ENCODE measurements at regions not wholly inside any gene's neighbourhood (a gene's known extent, or its start where the extent isn't known, plus 50 kb on each side); places are given as distances from the start of the nearest gene placed in this dataset.

DNA sequence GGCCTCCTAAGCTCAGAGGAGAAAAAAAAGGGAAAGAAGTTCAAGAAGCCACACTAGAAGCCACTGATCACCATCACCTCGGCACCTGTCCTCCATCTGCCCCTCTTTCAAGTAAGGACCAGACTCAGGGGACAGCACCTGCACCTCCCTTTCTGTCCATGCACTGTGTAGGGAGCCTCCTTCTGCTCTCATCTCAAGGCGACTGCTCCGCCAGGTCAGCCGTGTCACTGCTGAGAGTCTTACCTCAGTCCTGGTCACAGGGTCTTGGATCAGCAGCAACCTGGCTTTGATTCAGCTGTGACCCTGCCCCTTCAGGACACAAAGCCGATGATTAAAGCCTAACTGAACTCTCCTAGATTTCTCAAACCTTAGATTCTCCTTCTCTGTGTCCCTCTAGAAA lies 101.5 kb downstream of the ZNF280B start:
- TF ChIP-seq CTCF (IDR thresholded peaks at IDR 0.05), result no peak
- TF ChIP-seq POLR2A (IDR thresholded peaks at IDR 0.05), result no peak
